IMR-90 (cell line): ENCODE measurements at regions not wholly inside any gene's neighbourhood (a gene's known extent, or its start where the extent isn't known, plus 50 kb on each side); places are given as distances from the start of the nearest gene placed in this dataset.

ENCODE experiments used
- ATAC-seq: fragments of 200-7000 bp; cut with Tn5 transposase; 2 replicates; pipeline ENCODE4 v1.9.1; 2020; ENCODE audit warnings: low read depth, mild to moderate bottlenecking, moderate library complexity
- BruUV-seq: library from RNA; stranded (reverse); fragments of 400-500 nt; replicated peaks from 2 replicates; lab custom pipeline; 2021; lab: Mats Ljungman, UMichigan
- CTCF ChIA-PET: fragments of 300-600 bp; formaldehyde crosslinking; extraction: SDS; loops from one replicate; lab custom pipeline; 2021; ENCODE audit warnings: antibody characterized with exemption; lab: Yijun Ruan, JAX
- POLR2A ChIA-PET: fragments of 300-600 bp; sonication (Branson Sonifier 250); formaldehyde crosslinking; loops from one replicate; lab custom pipeline; 2022; ENCODE audit warnings: antibody characterized with exemption; ENCODE audit not compliant: unreplicated experiment; lab: Charles Lee
- DNase-seq: peaks from one replicate; pipeline ENCODE4 v3.0.0; 2013
- H2AFZ ChIP-seq: replicated peaks from 2 replicates; pipeline ENCODE3; 2013; ENCODE audit warnings: low read length, mild to moderate bottlenecking; ENCODE audit not compliant: poor library complexity
- H2AK5ac ChIP-seq: 2 replicates; pipeline ENCODE4 v1.6.1; 2013; ENCODE audit warnings: low read depth, low read length, inconsistent platforms
- H2AK9ac ChIP-seq: replicated peaks from 2 replicates; pipeline ENCODE3; 2013; ENCODE audit warnings: mild to moderate bottlenecking, low read depth, low read length, moderate library complexity; ENCODE audit not compliant: poor library complexity
- H2BK120ac ChIP-seq: 2 replicates; pipeline ENCODE4 v1.6.1; 2013; ENCODE audit warnings: low read depth, low read length, inconsistent platforms
- H2BK15ac ChIP-seq: 3 replicates; pipeline ENCODE4 v1.6.1; 2013; ENCODE audit warnings: low read depth, low read length, inconsistent platforms
- H2BK20ac ChIP-seq: 2 replicates; pipeline ENCODE4 v1.6.1; 2013; ENCODE audit warnings: low read depth, mild to moderate bottlenecking, inconsistent platforms, low read length, moderate library complexity
- H2BK5ac ChIP-seq: 2 replicates; pipeline ENCODE4 v1.6.1; 2013; ENCODE audit warnings: mild to moderate bottlenecking, low read depth, low read length, inconsistent platforms; ENCODE audit not compliant: poor library complexity, severe bottlenecking
- H3K14ac ChIP-seq: replicated peaks from 2 replicates; pipeline ENCODE4 v1.6.1; 2013; ENCODE audit warnings: low read depth, low read length, inconsistent platforms
- H3K18ac ChIP-seq: 2 replicates; pipeline ENCODE4 v1.6.1; 2013; ENCODE audit warnings: low read depth, low read length, control low read depth
- H3K23ac ChIP-seq: 2 replicates; pipeline ENCODE4 v1.6.1; 2013; ENCODE audit warnings: low read depth, low read length, inconsistent platforms
- H3K27ac ChIP-seq: 2 replicates; pipeline ENCODE4 v1.5.1; 2013; ENCODE audit warnings: mild to moderate bottlenecking, control low read depth, low read length; ENCODE audit not compliant: insufficient read depth
- H3K27me3 ChIP-seq: 2 replicates; pipeline ENCODE4 v1.6.1; 2013; ENCODE audit warnings: low read length; ENCODE audit not compliant: control insufficient read depth, insufficient read depth
- H3K36me3 ChIP-seq: 2 replicates; pipeline ENCODE4 v1.6.1; 2013; ENCODE audit warnings: low read length, mixed read lengths; ENCODE audit not compliant: control insufficient read depth, insufficient read depth
- H3K4ac ChIP-seq: 2 replicates; pipeline ENCODE4 v1.6.1; 2013; ENCODE audit warnings: low read depth, low read length, inconsistent platforms
- H3K4me1 ChIP-seq: 2 replicates; pipeline ENCODE4 v1.6.1; 2013; ENCODE audit warnings: low read length, mixed read lengths; ENCODE audit not compliant: control insufficient read depth, insufficient read depth
- H3K4me2 ChIP-seq: 2 replicates; pipeline ENCODE4 v1.6.1; 2013; ENCODE audit warnings: low read depth, mild to moderate bottlenecking, control low read depth, low read length, moderate library complexity
- H3K4me3 ChIP-seq: 2 replicates; pipeline ENCODE4 v1.5.1; 2013; ENCODE audit warnings: low read depth, mild to moderate bottlenecking, control low read depth, low read length, moderate library complexity; ENCODE audit not compliant: insufficient read depth
- H3K56ac ChIP-seq: 2 replicates; pipeline ENCODE4 v1.6.1; 2013; ENCODE audit warnings: low read length, inconsistent platforms; ENCODE audit not compliant: insufficient read depth; ENCODE audit errors: extremely low read depth
- H3K79me1 ChIP-seq, 2 experiments: 2 replicates each; pipeline ENCODE4 v1.6.1; 2013; ENCODE audit warnings: low read length in 2 of 2, inconsistent platforms in 1 of 2, low read depth in 1 of 2
- H3K9ac ChIP-seq: 2 replicates; pipeline ENCODE4 v1.6.1; 2013; ENCODE audit warnings: low read depth, low read length, control low read depth
- H3K9me1 ChIP-seq: 2 replicates; pipeline ENCODE4 v1.6.1; 2013; ENCODE audit warnings: low read length, inconsistent platforms; ENCODE audit not compliant: insufficient read depth
- H3K9me3 ChIP-seq: 2 replicates; pipeline ENCODE4 v1.6.1; 2013; ENCODE audit warnings: low read length; ENCODE audit not compliant: control insufficient read depth, insufficient read depth
- H4K20me1 ChIP-seq: 2 replicates; pipeline ENCODE4 v1.6.1; 2013; ENCODE audit warnings: low read length, inconsistent platforms; ENCODE audit not compliant: insufficient read depth
- H4K5ac ChIP-seq: 2 replicates; pipeline ENCODE4 v1.6.1; 2013; ENCODE audit warnings: mild to moderate bottlenecking, low read depth, low read length, control low read depth
- H4K8ac ChIP-seq, 2 experiments: 2 replicates each; pipeline ENCODE4 v1.6.1; 2013; ENCODE audit warnings: low read depth in 2 of 2, low read length in 2 of 2, control low read depth in 1 of 2, inconsistent platforms in 1 of 2
- H4K91ac ChIP-seq: 2 replicates; pipeline ENCODE4 v1.6.1; 2013; ENCODE audit warnings: low read depth, low read length, inconsistent platforms; ENCODE audit not compliant: insufficient read depth
- CEBPB ChIP-seq: IDR thresholded peaks from 2 replicates; pipeline ENCODE4 v1.6.1; 2012; ENCODE audit warnings: low read depth, low read length, improper control_type of control experiment
- MAZ ChIP-seq: IDR thresholded peaks from 2 replicates; pipeline ENCODE4 v1.6.1; 2012; ENCODE audit warnings: low read depth, mild to moderate bottlenecking, low read length, improper control_type of control experiment, moderate library complexity, borderline replicate concordance
- WGBS, 2 experiments: methylation state at CpG; one replicate each; pipeline versions ENCODE4 v1.1.5 to v1.1.7; 2013; ENCODE audit warnings: missing lambda C conversion rate in 2 of 2; ENCODE audit not compliant: insufficient read length in 1 of 2; ENCODE audit errors: extremely low coverage in 2 of 2; 5-methylcytosine and 5-hydroxymethylcytosine counted together
- dilution Hi-C: fragments of 300-500 bp; cut with HindIII; formaldehyde crosslinking; loops from one replicate; pipeline ENCODE4 v1.14.3; 2018; ENCODE audit warnings: low sequenced_read_pairs; ENCODE audit not compliant: unreplicated experiment
- in situ Hi-C: fragments of 300-500 bp; cut with MboI; formaldehyde crosslinking; loops from 3 replicates; pipeline ENCODE4 v1.14.3; 2019; ENCODE audit warnings: low sequenced_read_pairs, inconsistent platforms, mixed read lengths
- intact Hi-C: fragments of 100-400 bp; cut with micrococcal nuclease; formaldehyde crosslinking; loops from 2 replicates; pipeline ENCODE4 v1.10.0; 2022
- TF ChIP-seq, protein P1 (sequence below): fragments of 150-350 bp; IDR thresholded peaks from 2 replicates; pipeline ENCODE4 v1.6.1; 2016; ENCODE audit warnings: low read depth, mild to moderate bottlenecking, low read length, moderate library complexity, borderline replicate concordance

DNA sequence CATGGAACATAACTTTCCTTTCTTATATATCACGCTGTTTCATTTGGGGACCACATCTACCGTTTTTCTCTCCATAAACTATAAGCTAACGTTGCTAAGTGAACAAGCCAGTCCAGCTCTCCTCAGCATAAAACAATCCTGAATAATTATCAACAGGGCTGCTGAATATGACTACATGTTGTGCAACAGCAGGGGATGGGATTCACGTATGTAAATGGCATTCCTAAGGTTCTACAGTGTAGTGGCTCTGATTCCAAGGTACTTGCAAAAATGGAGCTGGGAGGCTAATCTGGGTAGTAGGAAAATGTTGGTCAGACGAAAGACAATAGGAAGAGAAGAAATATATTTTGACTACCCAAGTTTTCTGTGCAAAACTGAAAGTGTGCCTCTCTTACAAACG is 262.8 kb downstream of the RWDD3 start:
- no peaks in the 10 kb centered on the region for H4K20me1 ChIP-seq
- H4K8ac ChIP-seq, result no peak overlapping the region
- H3K4me2 ChIP-seq, result no peak overlapping the region
- ATAC-seq, result no peak
- H3K9ac ChIP-seq, result no peak overlapping the region
- H3K18ac ChIP-seq, result no peak overlapping the region
- H3K79me1 ChIP-seq, result no peaks in the 10 kb centered on the region
- no peak overlapping the region for H3K56ac ChIP-seq
- H2BK15ac ChIP-seq, result no peak overlapping the region
- H3K9me1 ChIP-seq, result no peaks in the 10 kb centered on the region
- no peaks in the 10 kb centered on the region for H3K27me3 ChIP-seq
- dilution Hi-C loops, result no loop called here
- no peak overlapping the region for H2BK120ac ChIP-seq
- ChIA-PET CTCF (no interaction called here), POLR2A (no interaction called here)
- TF ChIP-seq, protein P1, sequence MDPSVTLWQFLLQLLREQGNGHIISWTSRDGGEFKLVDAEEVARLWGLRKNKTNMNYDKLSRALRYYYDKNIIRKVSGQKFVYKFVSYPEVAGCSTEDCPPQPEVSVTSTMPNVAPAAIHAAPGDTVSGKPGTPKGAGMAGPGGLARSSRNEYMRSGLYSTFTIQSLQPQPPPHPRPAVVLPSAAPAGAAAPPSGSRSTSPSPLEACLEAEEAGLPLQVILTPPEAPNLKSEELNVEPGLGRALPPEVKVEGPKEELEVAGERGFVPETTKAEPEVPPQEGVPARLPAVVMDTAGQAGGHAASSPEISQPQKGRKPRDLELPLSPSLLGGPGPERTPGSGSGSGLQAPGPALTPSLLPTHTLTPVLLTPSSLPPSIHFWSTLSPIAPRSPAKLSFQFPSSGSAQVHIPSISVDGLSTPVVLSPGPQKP, result no peak
- TF ChIP-seq CEBPB (0 out of 2 replicates have a peak, but pooled peaks have one; percentile 37), MAZ (no peak)
- H4K91ac ChIP-seq, result no peak overlapping the region
- intact Hi-C loops, result no loop called here
- BruUV-seq, result no TSS peak
- no peak overlapping the region for H2BK20ac ChIP-seq
- H2AK5ac ChIP-seq, result no peak overlapping the region
- no peak overlapping the region for H3K4ac ChIP-seq
- WGBS, 2 experiments, result 0% methylated on average over 1 of the region's 6 CpGs; no CpG with 5 or more reads in 1 of the 2 experiments
- H2BK5ac ChIP-seq, result no peak overlapping the region
- H4K5ac ChIP-seq, result no peak overlapping the region
- no peaks in the 10 kb centered on the region for H3K36me3 ChIP-seq
- in situ Hi-C loops, result no loop called here
- no peak overlapping the region for H3K14ac ChIP-seq
- no peaks in the 10 kb centered on the region for H3K4me1 ChIP-seq
- no peak for DNase-seq
- no peaks in the 10 kb centered on the region for H3K9me3 ChIP-seq
- H3K27ac ChIP-seq, result no peak overlapping the region
- no peak overlapping the region for H2AFZ ChIP-seq
- no peak overlapping the region for H3K23ac ChIP-seq
- H2AK9ac ChIP-seq, result no peak overlapping the region
- no peak overlapping the region for H3K4me3 ChIP-seq
